LoVo (cell line): ENCODE measurements at regions not wholly inside any gene's neighbourhood (a gene's known extent, or its start where the extent isn't known, plus 50 kb on each side); places are given as distances from the start of the nearest gene placed in this dataset.

Source experiments
- DNase-seq: peaks from one replicate; pipeline ENCODE4 v3.0.0-alpha.2; 2016; ENCODE audit warnings: low spot score

DNA sequence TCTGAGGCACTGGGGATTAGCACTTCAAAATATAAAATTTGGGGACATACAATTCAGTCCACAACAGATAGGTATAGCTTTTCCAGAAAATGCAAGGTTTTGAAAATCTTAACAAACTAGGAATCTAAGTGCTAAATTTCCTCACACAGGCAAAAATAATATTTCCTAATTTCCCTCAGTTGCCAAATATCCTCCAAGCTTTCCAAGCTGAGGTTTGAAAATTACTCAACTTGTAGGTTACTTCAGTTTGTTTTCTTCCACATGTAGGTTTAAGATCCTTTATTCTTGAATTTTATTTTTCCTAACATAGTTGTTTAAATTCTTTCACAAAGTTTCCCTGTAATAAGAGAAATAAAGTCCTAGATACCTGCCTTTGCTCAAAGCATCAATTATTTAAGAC is 192.9 kb upstream of the NRXN1 start:
- no peak for DNase-seq

DNA sequence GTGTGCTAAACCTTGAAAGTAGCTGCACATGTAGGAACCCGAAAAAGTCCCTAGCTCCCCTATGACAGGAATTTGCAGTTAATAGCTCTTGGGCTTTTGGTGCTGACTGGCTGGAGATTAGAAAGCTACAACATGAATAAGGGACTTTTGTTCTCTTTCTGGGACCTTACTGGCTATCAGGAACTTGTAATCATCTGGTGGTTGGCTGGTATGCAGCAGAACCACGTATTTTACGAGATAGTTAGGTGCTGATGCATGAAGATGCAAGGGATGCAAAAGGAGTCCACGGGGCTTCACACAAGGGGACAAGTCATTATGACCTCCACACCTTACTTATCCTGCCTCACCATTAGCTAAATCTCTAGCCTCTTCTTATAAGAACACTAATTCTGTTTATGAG is 190.2 kb upstream of the NRXN1 start:
- no peak for DNase-seq

DNA sequence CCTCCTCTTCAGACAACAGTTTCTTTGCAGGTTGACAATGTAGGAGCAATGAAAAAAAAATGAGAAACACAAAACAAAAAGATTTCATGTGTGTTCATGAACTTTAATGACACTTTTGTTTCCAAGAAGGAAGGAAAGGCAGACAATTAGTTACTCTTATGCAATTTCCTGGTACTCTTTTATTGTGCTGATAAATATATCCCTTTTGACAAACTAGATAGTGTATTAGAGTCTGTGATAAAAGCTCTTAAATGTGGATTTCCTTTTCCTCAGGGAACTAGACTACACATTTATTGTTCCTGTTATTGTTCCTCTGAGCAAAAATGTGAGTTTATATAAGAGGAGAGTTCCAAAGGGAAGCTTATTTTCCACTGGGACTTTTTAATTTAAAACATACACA is 188.7 kb upstream of the NRXN1 start:
- DNase-seq, result no peak

DNA sequence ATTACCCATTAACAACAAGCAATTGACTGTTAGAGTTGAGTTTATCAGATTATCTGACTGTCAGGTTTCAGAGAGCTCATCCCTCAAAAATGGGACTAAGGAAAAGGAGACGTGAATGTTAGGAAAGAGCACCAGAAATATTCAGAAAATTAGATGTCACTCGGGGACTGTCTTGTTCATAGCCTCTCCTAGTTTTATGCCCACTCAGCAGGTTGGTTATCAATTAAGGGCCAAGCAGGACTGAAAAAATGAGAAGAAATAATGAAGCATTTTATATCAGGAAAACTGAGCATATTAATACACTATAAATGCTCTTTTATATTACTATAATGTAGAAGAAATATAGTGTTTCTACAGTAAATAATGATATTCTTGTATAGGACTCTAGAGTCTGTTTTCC is 188.1 kb upstream of the NRXN1 start:
- no peak for DNase-seq

DNA sequence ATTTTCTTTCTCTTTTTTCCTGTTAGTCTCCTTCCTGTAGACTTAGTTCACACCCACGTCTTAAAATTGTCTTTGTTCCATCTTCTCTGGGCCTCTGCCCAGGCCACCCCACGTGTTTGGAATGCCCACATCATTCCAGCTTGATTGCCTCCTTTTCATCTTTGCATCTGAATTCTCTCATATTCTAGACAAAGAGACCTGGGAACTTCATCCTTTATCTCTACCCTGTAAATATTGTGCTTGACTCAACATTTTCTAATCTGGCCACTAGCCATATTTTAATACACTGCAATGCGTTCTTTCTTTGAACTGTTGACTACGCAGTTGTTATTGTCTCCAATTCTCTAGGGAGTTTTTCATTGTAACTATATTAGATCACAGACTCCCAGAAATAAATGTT is 187.5 kb upstream of the NRXN1 start:
- DNase-seq, result no peak

DNA sequence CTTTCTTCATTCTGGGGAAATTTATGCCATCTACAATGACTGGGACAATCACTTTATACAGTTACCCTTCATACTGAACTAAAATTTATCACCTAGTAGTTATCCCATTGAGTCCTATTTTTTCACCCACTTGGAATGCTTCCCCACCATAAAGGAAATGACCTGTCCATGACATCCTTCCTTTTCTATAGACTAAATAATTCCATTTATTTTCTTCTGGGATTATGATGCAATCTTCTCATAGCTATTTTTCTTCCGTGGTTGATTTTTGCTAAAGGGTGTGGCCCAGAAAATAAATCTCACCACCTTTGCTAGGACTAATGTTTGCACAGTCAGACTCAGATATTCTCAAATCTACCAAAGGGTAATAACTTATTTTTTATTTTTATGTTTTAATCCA is 186.1 kb upstream of the NRXN1 start:
- no peak for DNase-seq

DNA sequence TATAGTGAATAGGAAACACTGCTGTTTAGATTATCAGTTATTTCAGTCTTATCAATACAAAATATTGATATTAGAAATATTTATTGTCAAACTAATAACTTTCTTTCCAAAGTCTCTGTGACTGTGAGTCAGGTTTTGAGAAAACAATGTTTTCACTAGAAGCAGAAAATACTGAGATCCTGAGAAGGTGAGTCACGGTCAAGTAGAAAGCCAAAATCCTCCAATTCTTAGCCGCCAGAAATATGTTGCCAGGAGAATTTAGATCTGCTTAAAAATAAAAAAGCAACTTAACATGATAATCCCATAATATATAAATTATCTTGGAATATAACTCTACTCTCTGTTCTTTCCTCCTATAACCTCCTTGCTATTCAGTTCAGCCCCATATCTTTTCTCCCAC is 181.9 kb upstream of the NRXN1 start:
- DNase-seq, result no peak

DNA sequence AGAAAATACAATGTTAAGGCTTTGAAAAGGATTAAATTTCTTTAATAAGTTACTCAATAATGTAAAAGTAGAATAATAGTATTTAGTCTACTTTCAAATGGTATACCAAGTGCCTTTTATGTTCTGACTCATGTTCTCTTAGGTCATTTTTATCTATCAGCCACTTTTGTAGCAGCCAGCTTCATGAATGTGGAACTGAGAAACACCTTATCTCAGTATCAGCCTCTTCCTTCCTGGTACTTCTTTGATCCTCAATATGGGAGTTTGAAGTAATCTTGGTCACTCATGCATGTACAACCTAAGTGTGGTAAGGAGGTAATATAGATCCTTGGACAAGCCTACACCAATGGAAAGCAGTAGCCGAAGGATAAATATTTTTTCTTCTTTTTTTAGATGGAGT is 180.4 kb upstream of the NRXN1 start:
- DNase-seq, result no peak

DNA sequence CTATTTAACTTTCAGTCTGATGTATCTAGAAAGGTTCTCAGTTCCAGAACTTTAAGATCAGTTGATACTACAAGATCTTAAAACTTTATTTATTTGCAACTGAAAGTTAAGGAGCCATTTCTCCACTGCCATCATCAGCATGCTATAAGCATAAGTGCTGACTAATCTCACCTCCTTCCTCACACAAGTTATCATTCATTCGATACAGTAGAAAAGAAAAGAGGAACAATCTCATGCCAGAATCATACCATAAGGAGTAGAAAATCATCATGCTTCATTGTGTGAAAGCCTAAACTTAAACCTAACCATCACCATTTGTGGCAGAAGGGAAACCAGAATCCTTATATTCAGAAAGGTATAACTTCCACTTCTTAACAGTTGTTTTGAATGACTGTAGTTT is 176.6 kb upstream of the NRXN1 start:
- no peak for DNase-seq

DNA sequence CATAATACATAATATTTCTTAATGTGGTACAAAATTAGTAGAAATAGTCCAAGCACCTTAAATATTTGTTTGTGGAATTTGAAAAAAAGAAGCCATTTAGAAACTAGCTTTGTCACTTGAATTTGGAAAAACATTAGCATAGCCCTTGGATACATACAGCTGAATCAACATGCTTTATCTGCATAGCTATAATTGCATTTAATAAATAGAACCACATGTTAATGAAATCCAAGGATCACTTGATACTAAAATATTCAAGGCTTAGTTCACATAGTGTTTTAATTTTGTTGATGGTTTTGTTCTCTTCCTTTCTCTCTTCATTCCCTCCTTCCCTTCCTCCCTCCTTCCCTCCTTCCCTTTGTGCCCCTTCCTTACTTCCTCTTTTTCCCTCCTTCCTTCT is 169.4 kb upstream of the NRXN1 start:
- no peak for DNase-seq

DNA sequence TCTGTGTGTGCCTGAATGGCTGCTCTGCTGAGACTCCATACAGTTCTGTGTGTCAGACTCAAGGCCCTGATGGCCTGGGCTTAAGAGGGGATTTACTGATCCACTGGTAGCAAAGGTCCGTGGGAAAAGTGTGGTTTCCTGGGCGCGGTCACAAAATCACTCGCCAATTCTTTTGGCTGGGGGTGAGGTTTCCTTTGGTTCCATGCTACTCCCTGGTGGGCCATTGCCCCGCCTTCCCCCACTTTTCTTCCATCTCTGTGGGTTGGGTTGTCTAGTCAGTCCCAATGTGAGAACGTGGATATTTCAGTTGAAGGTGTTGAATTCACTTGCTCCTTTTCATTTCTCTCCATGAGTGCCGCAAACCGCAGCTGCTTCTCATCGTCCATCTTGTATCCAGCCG is 162.7 kb upstream of the NRXN1 start:
- DNase-seq, result no peak

DNA sequence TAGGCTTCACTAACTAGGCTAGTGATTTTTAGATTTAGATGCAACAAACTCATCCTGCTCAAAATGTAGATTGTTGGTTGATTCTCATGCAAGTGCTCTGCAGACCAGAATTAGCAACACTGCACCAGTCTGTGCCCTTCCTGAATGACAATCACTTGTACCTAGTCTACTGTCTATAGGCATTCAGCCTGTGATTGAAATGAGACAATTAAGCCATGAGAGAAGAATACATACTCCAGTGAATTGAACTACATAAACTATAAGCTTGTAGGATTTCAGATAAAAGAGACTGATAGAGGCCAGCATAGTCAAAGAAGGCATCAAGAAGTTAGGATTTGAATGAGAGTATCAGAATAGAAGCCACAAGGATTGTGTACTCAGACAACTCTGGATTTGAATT is 138.3 kb upstream of the NRXN1 start:
- DNase-seq, result no peak

DNA sequence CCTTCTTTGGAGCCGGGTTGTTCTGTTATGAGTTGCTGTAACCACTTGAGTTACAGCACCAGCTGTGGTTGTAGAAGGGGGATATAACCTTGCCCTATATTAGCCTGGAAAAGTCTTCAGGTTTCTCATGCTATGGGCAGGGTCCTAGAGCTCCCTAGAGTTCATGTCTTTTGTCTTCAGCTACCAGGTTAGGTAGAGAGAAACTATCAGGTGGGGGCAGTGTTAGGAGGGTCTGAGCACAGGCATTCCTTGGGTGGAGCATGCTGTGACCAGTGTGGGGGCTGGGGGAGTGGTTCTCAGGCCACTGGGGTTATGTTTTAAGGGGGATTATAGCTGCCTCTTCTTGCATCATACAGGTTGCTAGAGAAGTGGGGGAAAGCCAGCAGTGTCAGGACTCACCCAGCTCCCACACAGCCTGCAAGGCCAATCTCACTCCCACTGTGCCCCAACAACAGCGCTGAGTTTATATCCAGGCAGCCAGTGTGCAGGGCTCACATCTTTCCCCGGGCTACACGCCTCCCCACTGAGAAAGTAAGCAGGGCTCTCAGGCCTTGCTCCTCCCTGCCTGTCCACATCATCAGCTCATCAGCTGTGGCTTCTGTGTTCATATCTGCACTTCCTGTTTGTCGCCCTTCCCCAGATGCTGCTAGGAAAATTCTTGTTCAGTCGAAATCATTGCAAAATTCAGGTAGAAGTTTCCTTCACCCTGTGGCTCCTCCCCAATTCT is 133.8 kb upstream of the NRXN1 start:
- no peak for DNase-seq

DNA sequence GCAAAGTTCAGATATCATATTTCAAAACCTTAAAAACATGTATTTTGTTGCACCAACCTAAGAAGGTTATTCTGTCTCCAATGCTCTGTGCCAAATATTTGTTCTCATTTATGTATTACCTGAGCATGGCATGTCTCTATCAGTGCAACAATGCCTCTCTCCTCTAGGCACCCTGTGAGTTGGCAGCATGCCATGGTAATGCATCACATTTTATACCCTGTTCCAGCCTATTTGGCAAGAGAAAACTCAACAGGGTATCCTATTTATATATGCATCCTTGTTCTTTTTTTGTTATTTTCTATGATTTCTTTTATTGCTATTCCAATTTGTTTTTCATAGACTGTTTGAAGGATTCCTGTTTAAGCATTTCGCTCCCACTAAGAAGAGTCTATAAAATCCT is 126.3 kb upstream of the NRXN1 start:
- no peak for DNase-seq

DNA sequence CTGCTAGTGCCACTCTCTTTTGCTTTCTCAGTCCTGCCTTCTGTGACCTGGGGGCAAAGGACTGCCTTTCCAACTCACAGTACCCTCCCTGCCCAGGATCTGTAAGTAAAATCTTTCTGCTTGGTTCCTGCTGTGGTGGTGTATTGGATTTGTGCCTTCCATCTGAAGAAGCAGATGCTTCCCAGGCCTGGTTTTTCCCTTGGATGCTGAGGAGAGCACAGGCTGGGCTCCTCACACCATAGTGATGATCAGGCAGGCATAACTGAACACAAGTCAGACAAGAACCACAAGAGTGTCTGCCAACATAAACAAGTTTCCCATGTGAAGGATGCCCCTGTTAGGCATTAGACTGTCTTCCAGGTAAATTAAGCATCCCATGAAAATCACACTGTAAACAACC is 121.3 kb upstream of the NRXN1 start:
- DNase-seq, result no peak

DNA sequence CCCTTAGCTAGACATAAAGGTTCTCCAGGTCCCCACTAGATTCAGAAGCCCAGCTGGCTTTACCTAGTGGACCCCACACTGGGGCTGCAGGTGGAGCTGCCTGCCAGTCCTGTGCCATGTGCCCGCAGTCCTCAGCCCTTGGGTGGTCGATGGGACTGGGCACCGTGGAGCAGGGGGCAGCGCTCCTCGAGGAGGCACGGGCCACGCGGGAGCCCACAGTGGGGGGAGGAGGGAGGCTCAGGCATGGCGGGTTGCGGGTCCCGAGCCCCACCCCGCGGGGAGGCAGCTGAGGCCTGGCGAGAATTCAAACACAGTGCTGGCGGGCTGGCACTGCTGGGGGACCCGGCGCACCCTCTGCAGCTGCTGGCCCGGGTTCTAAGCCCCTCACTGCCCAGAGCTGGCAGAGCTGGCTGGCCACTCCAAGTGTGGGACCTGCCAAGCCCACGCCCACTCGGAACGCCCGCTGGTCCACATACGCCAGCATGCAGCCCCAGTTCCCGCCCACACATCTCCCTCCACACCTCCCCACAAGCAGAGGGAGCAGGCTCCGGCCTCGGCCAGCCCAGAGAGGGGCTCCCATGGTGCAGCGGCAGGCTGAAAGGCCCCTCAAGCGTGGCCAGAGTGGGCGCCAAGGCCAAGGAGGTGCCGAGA is 119.7 kb upstream of the NRXN1 start:
- DNase-seq, result no peak

DNA sequence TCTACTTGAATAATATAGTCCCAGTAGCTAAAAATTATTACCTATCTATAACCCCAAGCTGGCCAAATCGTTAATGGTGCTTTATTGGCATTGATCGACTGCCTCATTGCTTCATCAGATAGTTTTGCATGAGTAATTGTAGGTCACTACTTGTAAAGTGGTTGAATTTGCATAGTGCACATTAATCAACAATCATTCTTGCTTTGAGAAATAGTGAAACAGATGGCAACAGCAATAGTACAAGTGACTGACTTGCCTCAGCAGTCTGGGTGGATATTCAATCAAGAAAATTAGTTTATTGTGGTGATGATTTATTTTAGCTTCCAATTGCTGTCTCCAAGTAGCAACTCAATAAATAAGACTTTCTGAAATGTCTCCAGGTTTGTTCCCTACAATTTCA is 117.8 kb upstream of the NRXN1 start:
- no peak for DNase-seq

DNA sequence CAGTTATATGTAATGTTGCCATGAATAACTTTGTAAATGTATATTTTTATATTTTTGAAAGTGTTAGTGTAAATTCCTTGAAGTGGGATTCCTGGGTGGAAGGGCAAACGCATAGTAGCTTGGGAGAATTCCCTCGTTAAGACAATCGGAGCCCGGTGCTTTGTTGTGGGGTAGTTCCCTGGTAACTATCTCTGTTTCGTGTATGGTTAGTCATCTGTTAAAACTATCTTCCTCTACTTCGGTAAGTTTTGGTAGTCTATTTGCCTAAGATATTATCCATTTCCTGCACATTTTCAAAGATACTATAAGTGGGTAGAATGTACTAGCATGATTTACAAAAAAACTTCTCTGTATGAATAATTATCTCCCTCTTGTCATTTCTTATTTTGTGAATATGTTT is 113.8 kb upstream of the NRXN1 start:
- no peak for DNase-seq

DNA sequence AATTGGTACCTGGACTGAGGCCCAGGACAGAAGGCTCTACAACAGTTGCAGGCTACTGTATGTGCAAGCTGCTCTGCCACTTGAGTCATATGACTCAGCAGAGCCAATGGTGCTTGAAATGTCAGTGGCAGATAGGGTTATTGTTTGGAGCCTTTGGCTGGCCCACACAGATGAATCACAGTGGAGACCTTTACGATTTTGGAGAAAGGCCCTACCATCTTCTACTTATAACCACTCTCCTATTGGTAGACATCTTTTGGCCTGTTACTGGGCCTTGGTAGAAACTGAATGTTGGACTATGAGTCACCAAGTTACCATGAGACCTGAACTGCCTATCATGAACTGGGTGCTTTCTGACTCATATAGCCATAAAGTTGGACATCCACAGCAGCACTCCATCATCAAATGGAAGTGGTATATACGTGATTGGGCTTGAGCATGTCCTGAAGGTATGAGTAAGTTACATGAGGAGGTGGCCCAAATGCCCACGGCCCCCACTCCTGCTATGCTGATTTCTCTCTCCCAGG is 88.9 kb upstream of the NRXN1 start:
- DNase-seq, result no peak

DNA sequence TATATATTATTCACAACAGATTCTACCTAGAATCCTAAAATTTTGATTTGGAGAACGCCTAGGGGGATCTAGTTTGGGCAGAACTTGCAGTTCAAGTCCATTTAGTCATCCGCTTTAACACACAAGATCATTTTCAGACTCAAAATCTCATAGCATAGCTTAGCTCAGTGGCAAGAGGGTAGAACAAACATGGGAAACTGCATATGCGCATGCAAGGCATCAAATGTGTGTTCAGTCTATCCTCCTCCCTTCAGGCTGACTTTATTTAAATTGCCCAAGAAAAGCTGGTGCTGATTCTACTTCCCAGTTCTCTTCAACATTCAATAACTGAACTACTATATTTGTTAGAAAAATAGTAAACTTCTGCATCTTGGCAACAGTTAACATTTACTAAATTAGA is 79.6 kb upstream of the NRXN1 start:
- DNase-seq, result no peak

DNA sequence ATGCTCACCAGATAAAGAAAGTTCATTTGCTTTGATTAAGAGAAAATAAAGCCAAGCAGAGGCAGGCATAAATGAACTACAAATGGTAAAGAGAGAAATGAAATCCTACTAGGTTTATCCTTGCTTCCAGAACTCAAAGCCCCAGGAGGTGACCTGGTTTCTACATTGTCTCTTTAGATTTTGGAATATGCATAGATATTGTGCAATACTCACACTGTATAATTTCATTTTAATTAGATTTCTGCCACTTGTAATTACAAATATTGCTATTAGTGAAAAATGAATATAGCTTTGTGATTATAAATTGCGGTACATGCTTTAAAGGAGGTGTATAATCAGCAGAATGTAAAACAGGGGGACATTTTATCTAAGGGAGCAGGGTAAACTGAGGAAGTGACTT is 76.9 kb upstream of the NRXN1 start:
- no peak for DNase-seq

DNA sequence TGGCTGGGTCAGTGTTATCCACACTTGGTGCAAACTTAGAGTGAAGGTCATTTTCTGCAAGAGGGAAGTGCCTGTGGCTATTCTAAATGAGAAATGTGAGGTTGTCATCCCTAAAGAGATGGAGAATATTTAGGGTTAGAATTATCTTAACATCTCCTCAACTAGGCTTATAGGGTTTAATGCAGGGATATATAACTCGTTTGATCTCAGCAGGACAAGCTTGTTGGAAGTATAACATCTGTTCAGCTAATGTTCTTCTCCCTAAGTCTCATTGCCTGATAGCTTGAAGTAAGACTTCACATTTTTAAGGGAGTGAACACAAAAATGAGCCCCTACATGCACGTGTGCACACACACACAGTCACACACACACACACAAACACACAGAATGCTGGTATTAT is 75.9 kb upstream of the NRXN1 start:
- DNase-seq, result no peak

DNA sequence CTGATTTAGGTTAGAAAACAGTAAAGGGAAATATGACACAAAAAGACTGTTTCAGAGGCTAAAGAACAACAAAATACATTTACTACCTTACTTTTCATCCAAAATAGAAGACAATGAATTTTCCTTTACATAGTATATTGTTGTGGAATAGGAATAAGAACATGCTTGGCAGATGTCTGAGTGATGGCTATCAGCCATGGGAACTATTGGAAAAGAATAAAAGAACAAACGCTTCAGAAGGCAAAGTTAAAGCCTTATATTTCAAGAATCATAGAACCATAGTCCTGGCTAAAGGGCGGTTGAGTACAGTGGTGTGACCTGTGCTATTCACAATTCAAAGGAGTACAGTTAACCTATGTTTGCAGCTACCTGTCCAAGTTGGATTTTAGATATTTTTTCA is 73.9 kb upstream of the NRXN1 start:
- DNase-seq, result no peak

DNA sequence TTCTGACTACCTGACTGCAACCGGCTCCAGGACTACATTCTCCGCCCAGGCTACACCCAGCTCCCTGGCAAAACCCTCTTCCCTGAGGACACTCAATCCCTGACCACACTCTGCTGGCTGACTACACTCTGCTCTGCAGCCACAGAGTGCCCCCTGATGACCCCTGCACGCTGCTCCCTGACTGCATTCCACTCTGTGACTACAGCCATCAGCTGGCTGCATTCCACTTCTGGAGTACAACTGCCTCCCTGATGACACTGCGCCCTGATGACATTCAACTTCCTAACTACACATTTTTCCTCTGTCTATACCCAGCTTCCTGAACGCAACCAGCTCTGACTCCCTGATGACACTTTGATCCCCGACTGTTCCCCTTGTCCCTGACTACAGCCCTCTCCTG is 71.3 kb upstream of the NRXN1 start:
- peak; percentile 4 for DNase-seq
